Fibroblast of pulmonary artery (primary cell): ENCODE measurements at regions not wholly inside any gene's neighbourhood (a gene's known extent, or its start where the extent isn't known, plus 50 kb on each side); places are given as distances from the start of the nearest gene placed in this dataset.

Experiments
- DNase-seq: peaks from one replicate; pipeline ENCODE4 v3.0.0-alpha.2; 2010; ENCODE audit warnings: low read depth
- H3K4me3 ChIP-seq: replicated peaks from 2 replicates; pipeline ENCODE4 v1.5.1; 2011; ENCODE audit warnings: low read depth, mild to moderate bottlenecking, control low read depth, low read length, moderate library complexity
- TF ChIP-seq, protein P1 (sequence below): IDR thresholded peaks from 2 replicates; pipeline ENCODE4 v1.5.1; 2011; ENCODE audit warnings: mild to moderate bottlenecking, control low read depth, low read length, inconsistent platforms; ENCODE audit errors: missing control alignments

DNA sequence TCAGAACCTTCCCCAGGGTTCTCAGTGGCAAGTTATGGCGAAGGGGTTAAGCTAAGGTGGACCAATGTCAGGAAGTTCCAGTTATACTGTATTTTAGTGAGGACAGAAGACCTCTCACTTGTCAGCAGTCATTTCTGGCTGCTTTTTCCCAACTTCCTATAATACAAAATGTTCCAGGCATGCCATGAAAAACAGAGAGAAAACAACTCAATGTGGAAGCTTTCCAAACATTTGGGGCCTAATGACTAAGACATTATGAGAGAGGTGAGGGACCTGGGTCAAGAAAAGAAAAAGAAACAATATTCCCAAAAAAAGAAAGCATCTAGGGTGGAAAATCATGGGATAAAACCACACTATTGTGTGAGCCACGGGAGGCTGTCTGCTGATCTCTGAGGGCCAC, 99.9 kb upstream of the MAP3K4 start:
- TF ChIP-seq, protein P1, sequence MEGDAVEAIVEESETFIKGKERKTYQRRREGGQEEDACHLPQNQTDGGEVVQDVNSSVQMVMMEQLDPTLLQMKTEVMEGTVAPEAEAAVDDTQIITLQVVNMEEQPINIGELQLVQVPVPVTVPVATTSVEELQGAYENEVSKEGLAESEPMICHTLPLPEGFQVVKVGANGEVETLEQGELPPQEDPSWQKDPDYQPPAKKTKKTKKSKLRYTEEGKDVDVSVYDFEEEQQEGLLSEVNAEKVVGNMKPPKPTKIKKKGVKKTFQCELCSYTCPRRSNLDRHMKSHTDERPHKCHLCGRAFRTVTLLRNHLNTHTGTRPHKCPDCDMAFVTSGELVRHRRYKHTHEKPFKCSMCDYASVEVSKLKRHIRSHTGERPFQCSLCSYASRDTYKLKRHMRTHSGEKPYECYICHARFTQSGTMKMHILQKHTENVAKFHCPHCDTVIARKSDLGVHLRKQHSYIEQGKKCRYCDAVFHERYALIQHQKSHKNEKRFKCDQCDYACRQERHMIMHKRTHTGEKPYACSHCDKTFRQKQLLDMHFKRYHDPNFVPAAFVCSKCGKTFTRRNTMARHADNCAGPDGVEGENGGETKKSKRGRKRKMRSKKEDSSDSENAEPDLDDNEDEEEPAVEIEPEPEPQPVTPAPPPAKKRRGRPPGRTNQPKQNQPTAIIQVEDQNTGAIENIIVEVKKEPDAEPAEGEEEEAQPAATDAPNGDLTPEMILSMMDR: no peak
- peak; percentile 3 for DNase-seq
- no peak overlapping the region for H3K4me3 ChIP-seq

DNA sequence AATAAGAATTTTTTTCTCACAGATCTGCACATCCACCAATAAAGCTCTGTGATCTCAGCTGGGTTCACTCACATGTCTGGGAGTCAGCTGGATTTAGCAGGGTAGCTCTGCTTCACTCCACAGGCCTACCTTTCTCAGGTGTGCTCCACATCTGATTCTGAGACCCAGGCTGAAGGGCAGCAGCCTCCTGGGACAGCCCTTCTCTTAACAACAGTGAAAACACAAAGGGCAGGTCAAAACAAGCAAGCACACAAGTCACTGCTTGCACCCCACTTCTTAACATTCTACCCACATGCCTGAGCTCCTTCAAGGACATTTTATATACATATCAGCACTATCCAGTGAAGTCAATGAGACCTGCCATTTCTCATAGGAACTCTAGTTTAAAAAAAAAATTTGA, 96.0 kb upstream of the MAP3K4 start:
- DNase-seq: no peak
- no peak overlapping the region for H3K4me3 ChIP-seq
- TF ChIP-seq, protein P1: no peak

GRCh38 chr6:160899671-160900430, 91.7 kb upstream of the MAP3K4 start:
- no peak for DNase-seq
- H3K4me3 ChIP-seq: no peak overlapping the region
- TF ChIP-seq, protein P1: no peak

- H3K4me3 ChIP-seq: no peak overlapping the region
- TF ChIP-seq, protein P1: no peak
- DNase-seq: no peak
Measured at GRCh38 chr6:160911949-160912348, 79.6 kb upstream of the MAP3K4 start.

DNA sequence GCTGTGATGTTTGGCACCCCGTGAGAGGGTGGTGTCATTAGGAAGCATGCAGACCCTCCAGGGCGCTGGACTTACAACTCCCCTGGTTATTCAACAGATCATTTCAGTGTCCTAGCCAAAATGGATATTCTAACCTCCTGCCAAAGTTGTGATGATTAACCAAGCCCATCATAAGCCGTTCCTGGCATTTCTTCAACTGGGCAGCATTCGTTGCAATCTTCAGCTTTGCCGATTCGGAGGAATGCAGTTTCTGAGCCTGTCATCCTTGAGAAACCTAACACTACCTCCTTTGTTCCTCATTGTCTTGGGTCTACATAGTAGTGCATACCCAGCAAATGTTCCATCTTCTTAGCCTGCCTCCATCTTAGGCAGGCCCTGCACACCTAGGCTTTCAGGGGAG, 79.2 kb upstream of the MAP3K4 start:
- DNase-seq: no peak
- TF ChIP-seq, protein P1: no peak
- H3K4me3 ChIP-seq: no peak overlapping the region

DNA sequence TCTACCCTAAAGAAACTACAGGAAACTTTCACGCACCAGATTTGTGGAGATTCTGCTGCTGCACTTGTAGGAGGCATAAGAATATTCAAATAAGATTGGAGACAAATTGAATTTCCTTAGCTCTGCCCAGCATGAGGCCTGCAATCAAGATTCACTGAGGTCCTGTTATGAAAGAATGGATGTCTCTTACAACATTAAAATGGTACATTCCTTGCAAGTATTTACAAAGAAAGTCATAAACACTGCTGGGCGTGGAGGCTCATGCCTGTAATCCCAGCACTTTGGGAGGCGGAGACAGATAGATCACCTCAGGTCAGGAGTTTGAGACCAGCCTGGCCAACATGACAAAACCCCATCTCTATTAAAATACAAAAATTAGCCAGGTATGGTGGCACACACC, 74.0 kb upstream of the MAP3K4 start:
- no peak for DNase-seq
- no peak overlapping the region for H3K4me3 ChIP-seq
- TF ChIP-seq, protein P1: no peak
